Prostate gland (tissue), 2 donors: ENCODE measurements at regions not wholly inside any gene's neighbourhood (a gene's known extent, or its start where the extent isn't known, plus 50 kb on each side); places are given as distances from the start of the nearest gene placed in this dataset.

Experiments
- POLR2A ChIP-seq: fragments of 450-650 bp; IDR thresholded peaks from one replicate; pipeline ENCODE4 v1.6.1; 2016; ENCODE audit warnings: antibody characterized with exemption, mild to moderate bottlenecking
- POLR2AphosphoS5 ChIP-seq: sonication (generic); formaldehyde crosslinking; IDR thresholded peaks from one replicate; pipeline ENCODE4 v1.6.1; 2017; ENCODE audit warnings: antibody characterized with exemption
- TF ChIP-seq, protein P1 (sequence below), 4 experiments: fragments of 200-600 bp in 2 of 4; fragments of 450-650 bp in 2 of 4; sonication (generic) in 2 of 4; IDR thresholded peaks; 1 replicate in 3 of 4; 2 replicates in 1 of 4; pipeline ENCODE4 v1.5.1; 2016 to 2019; ENCODE audit warnings: antibody characterized with exemption in 4 of 4, mild to moderate bottlenecking in 2 of 4, moderate library complexity in 2 of 4

DNA sequence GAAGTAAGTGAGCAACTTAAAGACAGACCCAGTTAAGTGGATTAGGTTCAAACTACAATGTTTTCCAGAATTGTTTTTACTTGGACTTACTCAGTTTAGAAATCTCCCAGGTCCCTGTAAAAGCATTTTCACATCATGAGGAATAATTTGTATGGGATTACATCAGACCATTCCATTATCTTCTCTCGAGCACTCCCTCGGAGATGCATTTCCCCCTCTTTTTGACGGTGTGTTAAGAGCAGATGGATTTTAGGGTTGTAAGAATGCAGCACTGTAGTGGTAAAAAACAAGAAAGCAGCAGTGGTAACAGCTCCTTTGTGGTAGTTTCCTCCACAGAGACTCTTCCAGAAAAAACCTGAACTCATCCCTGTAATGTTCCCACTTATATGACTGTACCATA is 488.4 kb downstream of the BCAT1 start:
- TF ChIP-seq, protein P1, sequence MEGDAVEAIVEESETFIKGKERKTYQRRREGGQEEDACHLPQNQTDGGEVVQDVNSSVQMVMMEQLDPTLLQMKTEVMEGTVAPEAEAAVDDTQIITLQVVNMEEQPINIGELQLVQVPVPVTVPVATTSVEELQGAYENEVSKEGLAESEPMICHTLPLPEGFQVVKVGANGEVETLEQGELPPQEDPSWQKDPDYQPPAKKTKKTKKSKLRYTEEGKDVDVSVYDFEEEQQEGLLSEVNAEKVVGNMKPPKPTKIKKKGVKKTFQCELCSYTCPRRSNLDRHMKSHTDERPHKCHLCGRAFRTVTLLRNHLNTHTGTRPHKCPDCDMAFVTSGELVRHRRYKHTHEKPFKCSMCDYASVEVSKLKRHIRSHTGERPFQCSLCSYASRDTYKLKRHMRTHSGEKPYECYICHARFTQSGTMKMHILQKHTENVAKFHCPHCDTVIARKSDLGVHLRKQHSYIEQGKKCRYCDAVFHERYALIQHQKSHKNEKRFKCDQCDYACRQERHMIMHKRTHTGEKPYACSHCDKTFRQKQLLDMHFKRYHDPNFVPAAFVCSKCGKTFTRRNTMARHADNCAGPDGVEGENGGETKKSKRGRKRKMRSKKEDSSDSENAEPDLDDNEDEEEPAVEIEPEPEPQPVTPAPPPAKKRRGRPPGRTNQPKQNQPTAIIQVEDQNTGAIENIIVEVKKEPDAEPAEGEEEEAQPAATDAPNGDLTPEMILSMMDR (IDR thresholded peaks at IDR 0.05): no peak
- TF ChIP-seq POLR2AphosphoS5 (no peak), POLR2A (no peak)
